HG02840 (cell line): ENCODE measurements at regions not wholly inside any gene's neighbourhood (a gene's known extent, or its start where the extent isn't known, plus 50 kb on each side); places are given as distances from the start of the nearest gene placed in this dataset.

Experiments
- ATAC-seq: cut with Tn5 transposase; IDR thresholded peaks from one replicate; pipeline ENCODE4 v1.9.1; 2021; ENCODE audit warnings: mild to moderate bottlenecking, moderate library complexity, moderate number of reproducible peaks; ENCODE audit not compliant: unreplicated experiment, low FRiP score

GRCh38 chrX:68898598-68898997, 69.8 kb downstream of the EFNB1 start:
- no peak for ATAC-seq

GRCh38 chrX:68897118-68897945, 68.5 kb downstream of the EFNB1 start:
- no peak for ATAC-seq

GRCh38 chrX:68896581-68896980, 67.8 kb downstream of the EFNB1 start:
- no peak for ATAC-seq

- ATAC-seq, result no peak
Measured at GRCh38 chrX:68895778-68896177, 67.0 kb downstream of the EFNB1 start.

- no peak for ATAC-seq
Measured at GRCh38 chrX:68895341-68895755, 66.5 kb downstream of the EFNB1 start.

GRCh38 chrX:68894513-68895340, 65.9 kb downstream of the EFNB1 start:
- ATAC-seq, result no peak

GRCh38 chrX:68894142-68894512, 65.3 kb downstream of the EFNB1 start:
- ATAC-seq, result no peak

- no peak for ATAC-seq
Measured at GRCh38 chrX:68892651-68893050, 63.8 kb downstream of the EFNB1 start.

GRCh38 chrX:68892134-68892533, 63.3 kb downstream of the EFNB1 start:
- no peak for ATAC-seq
